Peyer's patch (tissue), 4 donors: ENCODE measurements at regions not wholly inside any gene's neighbourhood (a gene's known extent, or its start where the extent isn't known, plus 50 kb on each side); places are given as distances from the start of the nearest gene placed in this dataset.

Experiments
- POLR2A ChIP-seq, 2 donors: fragments of 450-650 bp; IDR thresholded peaks; one replicate each; pipeline ENCODE4 v1.5.1; 2017; ENCODE audit warnings: antibody characterized with exemption in 2 of 2, mild to moderate bottlenecking in 2 of 2, moderate library complexity in 2 of 2
- TF ChIP-seq, protein P1 (sequence below), 6 experiments: fragments of 450-650 bp in 4 of 6; fragments of 200-600 bp in 2 of 6; sonication (generic) in 1 of 6; IDR thresholded peaks; one replicate each; pipeline ENCODE4 v1.5.1; 2017 to 2019; ENCODE audit warnings: antibody characterized with exemption in 6 of 6, mild to moderate bottlenecking in 3 of 6, moderate library complexity in 1 of 6

DNA sequence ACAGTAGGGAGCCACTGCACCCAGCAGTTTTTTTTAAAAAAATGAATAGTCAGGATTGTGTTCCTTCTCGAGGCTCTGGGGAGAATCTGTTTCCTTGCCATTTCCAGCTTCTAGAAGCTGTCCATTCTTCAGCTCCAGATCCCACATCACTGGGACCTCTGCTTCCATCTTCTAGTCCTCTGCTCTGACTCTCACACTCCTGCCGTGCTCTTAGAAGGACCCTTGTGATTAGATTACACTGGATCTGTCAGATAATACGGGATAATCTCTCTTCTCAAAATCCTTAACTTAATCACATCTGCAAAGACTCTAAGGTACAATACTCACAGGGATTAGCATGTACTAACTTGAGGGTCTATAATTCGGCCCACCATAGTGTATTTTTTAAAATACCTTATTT, 158.9 kb upstream of the SP4 start:
- TF ChIP-seq, protein P1, sequence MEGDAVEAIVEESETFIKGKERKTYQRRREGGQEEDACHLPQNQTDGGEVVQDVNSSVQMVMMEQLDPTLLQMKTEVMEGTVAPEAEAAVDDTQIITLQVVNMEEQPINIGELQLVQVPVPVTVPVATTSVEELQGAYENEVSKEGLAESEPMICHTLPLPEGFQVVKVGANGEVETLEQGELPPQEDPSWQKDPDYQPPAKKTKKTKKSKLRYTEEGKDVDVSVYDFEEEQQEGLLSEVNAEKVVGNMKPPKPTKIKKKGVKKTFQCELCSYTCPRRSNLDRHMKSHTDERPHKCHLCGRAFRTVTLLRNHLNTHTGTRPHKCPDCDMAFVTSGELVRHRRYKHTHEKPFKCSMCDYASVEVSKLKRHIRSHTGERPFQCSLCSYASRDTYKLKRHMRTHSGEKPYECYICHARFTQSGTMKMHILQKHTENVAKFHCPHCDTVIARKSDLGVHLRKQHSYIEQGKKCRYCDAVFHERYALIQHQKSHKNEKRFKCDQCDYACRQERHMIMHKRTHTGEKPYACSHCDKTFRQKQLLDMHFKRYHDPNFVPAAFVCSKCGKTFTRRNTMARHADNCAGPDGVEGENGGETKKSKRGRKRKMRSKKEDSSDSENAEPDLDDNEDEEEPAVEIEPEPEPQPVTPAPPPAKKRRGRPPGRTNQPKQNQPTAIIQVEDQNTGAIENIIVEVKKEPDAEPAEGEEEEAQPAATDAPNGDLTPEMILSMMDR (IDR thresholded peaks at IDR 0.05) = no peak
- no peak for TF ChIP-seq POLR2A (IDR thresholded peaks at IDR 0.05)
